ENCODE measurements at regions not wholly inside any gene's neighbourhood (a gene's known extent, or its start where the extent isn't known, plus 50 kb on each side); places are given as distances from the start of the nearest gene placed in this dataset.

DNA sequence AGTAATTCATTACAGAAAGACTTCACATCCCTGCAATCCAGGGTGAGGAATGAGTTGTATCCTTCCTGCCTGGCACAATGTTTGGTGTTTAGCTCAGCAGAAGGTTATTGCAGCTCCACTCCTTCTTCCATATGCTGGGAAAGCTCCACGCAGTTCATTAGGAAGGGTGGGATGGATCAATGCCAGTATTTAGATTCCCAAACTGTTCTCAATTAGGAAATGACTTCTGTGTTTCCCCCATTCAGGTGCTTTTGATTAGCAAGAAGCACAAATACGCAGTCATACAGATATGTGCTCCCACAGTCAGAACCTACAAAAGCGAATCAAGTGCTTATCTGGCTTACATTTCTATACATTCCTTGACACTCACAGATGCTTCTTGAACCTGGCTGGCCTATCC is 340.6 kb downstream of the NYAP2 start:
- TF ChIP-seq POLR2A (IDR thresholded peaks at IDR 0.05), result no peak
- TF ChIP-seq, protein P1, sequence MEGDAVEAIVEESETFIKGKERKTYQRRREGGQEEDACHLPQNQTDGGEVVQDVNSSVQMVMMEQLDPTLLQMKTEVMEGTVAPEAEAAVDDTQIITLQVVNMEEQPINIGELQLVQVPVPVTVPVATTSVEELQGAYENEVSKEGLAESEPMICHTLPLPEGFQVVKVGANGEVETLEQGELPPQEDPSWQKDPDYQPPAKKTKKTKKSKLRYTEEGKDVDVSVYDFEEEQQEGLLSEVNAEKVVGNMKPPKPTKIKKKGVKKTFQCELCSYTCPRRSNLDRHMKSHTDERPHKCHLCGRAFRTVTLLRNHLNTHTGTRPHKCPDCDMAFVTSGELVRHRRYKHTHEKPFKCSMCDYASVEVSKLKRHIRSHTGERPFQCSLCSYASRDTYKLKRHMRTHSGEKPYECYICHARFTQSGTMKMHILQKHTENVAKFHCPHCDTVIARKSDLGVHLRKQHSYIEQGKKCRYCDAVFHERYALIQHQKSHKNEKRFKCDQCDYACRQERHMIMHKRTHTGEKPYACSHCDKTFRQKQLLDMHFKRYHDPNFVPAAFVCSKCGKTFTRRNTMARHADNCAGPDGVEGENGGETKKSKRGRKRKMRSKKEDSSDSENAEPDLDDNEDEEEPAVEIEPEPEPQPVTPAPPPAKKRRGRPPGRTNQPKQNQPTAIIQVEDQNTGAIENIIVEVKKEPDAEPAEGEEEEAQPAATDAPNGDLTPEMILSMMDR (IDR thresholded peaks at IDR 0.05), result no peak
- no peak for TF ChIP-seq EP300 (IDR thresholded peaks at IDR 0.05)
